ENCODE measurements at regions not wholly inside any gene's neighbourhood (a gene's known extent, or its start where the extent isn't known, plus 50 kb on each side); places are given as distances from the start of the nearest gene placed in this dataset.

- TF ChIP-seq, protein P1, sequence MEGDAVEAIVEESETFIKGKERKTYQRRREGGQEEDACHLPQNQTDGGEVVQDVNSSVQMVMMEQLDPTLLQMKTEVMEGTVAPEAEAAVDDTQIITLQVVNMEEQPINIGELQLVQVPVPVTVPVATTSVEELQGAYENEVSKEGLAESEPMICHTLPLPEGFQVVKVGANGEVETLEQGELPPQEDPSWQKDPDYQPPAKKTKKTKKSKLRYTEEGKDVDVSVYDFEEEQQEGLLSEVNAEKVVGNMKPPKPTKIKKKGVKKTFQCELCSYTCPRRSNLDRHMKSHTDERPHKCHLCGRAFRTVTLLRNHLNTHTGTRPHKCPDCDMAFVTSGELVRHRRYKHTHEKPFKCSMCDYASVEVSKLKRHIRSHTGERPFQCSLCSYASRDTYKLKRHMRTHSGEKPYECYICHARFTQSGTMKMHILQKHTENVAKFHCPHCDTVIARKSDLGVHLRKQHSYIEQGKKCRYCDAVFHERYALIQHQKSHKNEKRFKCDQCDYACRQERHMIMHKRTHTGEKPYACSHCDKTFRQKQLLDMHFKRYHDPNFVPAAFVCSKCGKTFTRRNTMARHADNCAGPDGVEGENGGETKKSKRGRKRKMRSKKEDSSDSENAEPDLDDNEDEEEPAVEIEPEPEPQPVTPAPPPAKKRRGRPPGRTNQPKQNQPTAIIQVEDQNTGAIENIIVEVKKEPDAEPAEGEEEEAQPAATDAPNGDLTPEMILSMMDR (conservative IDR thresholded peaks at IDR 0.05; ENCODE audit: low read length) = no peak
- TF ChIP-seq EZH2phosphoT487 (IDR thresholded peaks at IDR 0.05; ENCODE audit: borderline replicate concordance) = no peak
Observed at GRCh38 chr4:173855015-173855414, 325.0 kb upstream of the HAND2 start.

Measured in Loucy (cell line).